ENCODE measurements at regions not wholly inside any gene's neighbourhood (a gene's known extent, or its start where the extent isn't known, plus 50 kb on each side); places are given as distances from the start of the nearest gene placed in this dataset.

DNA sequence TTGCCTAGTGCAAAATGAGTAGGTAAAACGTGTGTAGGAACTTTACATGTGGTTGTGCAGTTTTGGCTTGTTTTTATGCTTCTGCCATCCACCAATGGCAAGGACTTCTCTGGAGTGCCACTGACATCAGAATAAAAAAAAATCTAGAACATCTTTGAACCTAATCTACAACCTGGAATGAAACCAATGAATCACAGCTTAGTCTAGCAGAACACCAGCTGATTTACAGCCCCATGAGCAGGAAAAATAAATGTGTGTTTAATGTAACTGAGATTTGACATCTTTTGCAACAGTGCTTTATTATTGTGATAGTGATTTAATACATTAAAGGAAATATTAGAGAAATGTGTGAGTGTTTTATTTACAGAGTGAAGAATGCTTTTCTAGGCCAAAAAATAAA lies 995.1 kb downstream of the PCDH7 start:
- TF ChIP-seq CTCF (IDR thresholded peaks at IDR 0.05): no peak
- TF ChIP-seq POLR2A (IDR thresholded peaks at IDR 0.05): no peak

Measured in right lobe of liver (tissue), 4 donors.